ENCODE measurements at regions not wholly inside any gene's neighbourhood (a gene's known extent, or its start where the extent isn't known, plus 50 kb on each side); places are given as distances from the start of the nearest gene placed in this dataset.

DNA sequence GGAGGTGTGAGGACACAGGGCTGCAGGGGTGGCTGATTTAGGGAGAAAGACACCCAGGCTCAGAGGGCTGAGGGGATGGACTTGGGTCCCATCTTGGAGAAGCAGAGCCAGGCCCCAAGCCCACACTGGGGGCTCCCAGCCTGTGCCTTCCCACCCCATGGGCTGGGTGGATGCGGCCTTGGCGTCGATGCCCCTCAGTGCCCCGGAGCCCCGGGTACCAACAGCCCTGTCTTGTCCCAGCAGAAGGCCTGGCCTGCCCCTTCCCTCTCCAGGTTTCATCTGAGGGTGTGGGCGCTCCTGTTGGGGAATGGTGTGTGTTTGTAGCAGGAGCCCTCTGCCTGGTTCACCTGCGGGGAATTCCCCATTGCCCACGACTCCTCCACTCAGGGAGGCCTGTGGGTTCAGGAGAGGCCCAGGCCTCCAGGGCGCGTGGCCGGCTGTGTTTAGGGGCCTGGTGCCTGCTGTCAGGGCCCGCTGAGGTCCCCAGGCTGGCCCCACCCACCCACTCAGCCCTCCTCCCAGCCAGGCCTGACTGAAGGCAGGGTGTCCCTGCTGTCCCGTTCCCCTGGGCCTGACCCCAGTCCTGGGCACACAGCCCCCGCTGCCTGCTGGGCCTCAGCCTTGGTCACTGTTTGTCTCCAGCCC lies 51.1 kb upstream of the BEGAIN start:
- Histone ChIP-seq H3K36me3 (no peaks in the 10 kb centered on the region), H3K9me3 (no peaks in the 10 kb centered on the region), H3K27me3 (no peaks in the 10 kb centered on the region), H3K27ac (no peak overlapping the region), H3K4me1 (no peaks in the 10 kb centered on the region), H3K4me3 (no peak overlapping the region)
- 93 to 95% methylated on average over 14 of the region's 14 CpGs for WGBS, 2 donors
- TF ChIP-seq CTCF (IDR thresholded peaks at IDR 0.05) (no peak), POLR2A (IDR thresholded peaks at IDR 0.05) (no peak), POLR2AphosphoS5 (IDR thresholded peaks at IDR 0.05) (no peak)
- intact Hi-C loops (cut with DNase I) = no loop called here
- no peak for DNase-seq

- H3K9me3 ChIP-seq = no peaks in the 10 kb centered on the region
- TF ChIP-seq POLR2A (IDR thresholded peaks at IDR 0.05) (no peak), CTCF (IDR thresholded peaks at IDR 0.05) (no peak), POLR2AphosphoS5 (IDR thresholded peaks at IDR 0.05) (no peak), EP300 (IDR thresholded peaks at IDR 0.05) (no peak)
- no peaks in the 10 kb centered on the region for H3K27me3 ChIP-seq
- no peak overlapping the region for H3K27ac ChIP-seq
- intact Hi-C loops (cut with DNase I) = no loop called here
- WGBS, 2 donors = 86 to 92% methylated on average over 6 of the region's 6 CpGs
- no peaks in the 10 kb centered on the region for H3K4me1 ChIP-seq
- no peaks in the 10 kb centered on the region for H3K36me3 ChIP-seq
- H3K4me3 ChIP-seq = no peak overlapping the region
- DNase-seq = no peak
These were observed 52.1 kb upstream of the BEGAIN start for GRCh38 chr14:100639280-100639679.

DNA sequence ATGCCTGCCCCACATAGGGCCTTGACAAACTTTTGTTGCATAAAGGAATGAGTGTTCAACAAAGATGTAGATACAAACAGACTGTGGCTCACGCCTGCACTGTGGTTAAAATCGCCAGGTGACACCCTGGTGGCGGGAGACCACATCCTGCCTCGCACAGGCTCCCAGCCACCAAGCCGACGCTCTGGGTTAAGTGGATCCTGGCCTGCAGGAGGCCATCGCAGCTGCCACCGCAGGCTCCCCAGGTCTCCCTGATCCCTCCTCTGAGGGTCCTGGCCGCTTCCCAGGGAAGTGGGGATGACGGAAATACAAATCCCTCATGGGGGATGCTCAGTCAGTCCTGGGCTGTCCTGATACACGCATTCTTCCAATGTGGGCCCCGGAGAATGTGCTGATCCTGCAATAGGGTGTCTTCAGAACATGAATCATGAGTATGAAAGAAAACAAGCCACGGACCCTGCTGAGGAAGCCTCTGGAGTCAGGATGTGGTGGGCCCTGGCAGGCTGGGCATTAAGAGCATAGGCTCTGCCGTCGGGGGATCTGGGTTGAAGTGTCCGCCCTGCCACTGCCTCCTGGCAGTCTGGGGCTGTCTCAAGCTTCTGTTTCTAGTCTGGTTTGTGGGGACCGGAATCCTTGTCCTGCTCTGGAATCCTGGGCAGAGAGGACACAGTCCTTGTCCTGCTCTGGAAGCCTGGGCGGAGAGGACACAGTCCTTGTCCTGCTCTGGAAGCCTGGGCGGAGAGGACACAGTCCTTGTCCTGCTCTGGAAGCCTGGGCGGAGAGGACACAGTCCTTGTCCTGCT lies 53.5 kb upstream of the BEGAIN start:
- no peak for DNase-seq
- no peak overlapping the region for H3K27ac ChIP-seq
- no peak for TF ChIP-seq CTCF (IDR thresholded peaks at IDR 0.05)
- TF ChIP-seq POLR2A (IDR thresholded peaks at IDR 0.05) = no peak
- TF ChIP-seq POLR2AphosphoS5 (IDR thresholded peaks at IDR 0.05) = no peak
- TF ChIP-seq EP300 (IDR thresholded peaks at IDR 0.05) = no peak
- 53 to 79% methylated on average over 20 of the region's 20 CpGs for WGBS, 2 donors
- intact Hi-C loops (cut with DNase I) = loop anchor here (10.0 kb wide), 1 partner anchor 116 kb away; no protein-coding TSS in a partner anchor
- H3K4me3 ChIP-seq = no peak overlapping the region
- no peaks in the 10 kb centered on the region for H3K36me3 ChIP-seq
- no peaks in the 10 kb centered on the region for H3K4me1 ChIP-seq
- peaks cover 0 to under 1% (median 0%) of the 10 kb centered on the region in 3 donors for H3K27me3 ChIP-seq
- no peaks in the 10 kb centered on the region for H3K9me3 ChIP-seq

- Histone ChIP-seq H3K4me3 (no peak overlapping the region), H3K27ac (no peak overlapping the region), H3K4me1 (no peaks in the 10 kb centered on the region), H3K27me3 (peaks cover 0 to 7% (median 0%) of the 10 kb centered on the region in 3 donors), H3K9me3 (no peaks in the 10 kb centered on the region), H3K36me3 (no peaks in the 10 kb centered on the region)
- DNase-seq = no peak
- intact Hi-C loops (cut with DNase I) = loop anchor here (10.0 kb wide), 1 partner anchor 117 kb away; no protein-coding TSS in a partner anchor
- TF ChIP-seq POLR2AphosphoS5 (IDR thresholded peaks at IDR 0.05) (no peak), CTCF (IDR thresholded peaks at IDR 0.05) (no peak), POLR2A (IDR thresholded peaks at IDR 0.05) (no peak), EP300 (IDR thresholded peaks at IDR 0.05) (no peak)
- WGBS, 2 donors = 78 to 89% methylated on average over 8 of the region's 8 CpGs
These were observed 54.1 kb upstream of the BEGAIN start for GRCh38 chr14:100641274-100641860.

All from sigmoid colon (tissue), 6 donors.